DOHH2 (cell line): ENCODE measurements at regions not wholly inside any gene's neighbourhood (a gene's known extent, or its start where the extent isn't known, plus 50 kb on each side); places are given as distances from the start of the nearest gene placed in this dataset.

ENCODE experiments used
- H3F3A ChIP-seq: fragments of 200-600 bp; sonication (generic), shearing (Covaris generic); 2 replicates; pipeline ENCODE4 v1.6.0; 2016; ENCODE audit warnings: antibody characterized with exemption, mild to moderate bottlenecking; ENCODE audit not compliant: control insufficient read depth, insufficient read depth
- H3K27ac ChIP-seq: fragments of 200-600 bp; sonication (generic); 2 replicates; pipeline ENCODE4 v1.5.1; 2014; ENCODE audit warnings: low read depth, mild to moderate bottlenecking, low read length, moderate library complexity
- H3K27me3 ChIP-seq: fragments of 200-600 bp; sonication (generic); 2 replicates; pipeline ENCODE4 v1.6.1; 2014; ENCODE audit warnings: mild to moderate bottlenecking, low read length, mixed read lengths; ENCODE audit not compliant: control insufficient read depth
- H3K36me3 ChIP-seq: fragments of 200-600 bp; sonication (generic); 2 replicates; pipeline ENCODE4 v1.6.1; 2014; ENCODE audit warnings: mild to moderate bottlenecking, low read length, moderate library complexity, mixed read lengths; ENCODE audit not compliant: control insufficient read depth
- H3K4me1 ChIP-seq: fragments of 200-600 bp; sonication (generic); 2 replicates; pipeline ENCODE4 v1.6.1; 2014; ENCODE audit warnings: mild to moderate bottlenecking, low read length, mixed read lengths; ENCODE audit not compliant: control insufficient read depth
- H3K4me2 ChIP-seq: fragments of 200-600 bp; sonication (generic); 2 replicates; pipeline ENCODE4 v1.6.0; 2014; ENCODE audit warnings: mild to moderate bottlenecking, low read length, moderate library complexity
- H3K4me3 ChIP-seq: fragments of 200-600 bp; sonication (generic); 2 replicates; pipeline ENCODE4 v1.5.1; 2014; ENCODE audit warnings: mild to moderate bottlenecking, low read length, mixed read lengths
- H3K79me2 ChIP-seq: fragments of 200-600 bp; sonication (generic); 2 replicates; pipeline ENCODE4 v1.6.1; 2014; ENCODE audit warnings: mild to moderate bottlenecking, low read length, mixed read lengths; ENCODE audit not compliant: control insufficient read depth
- H3K9me2 ChIP-seq: fragments of 200-600 bp; sonication (generic); replicated peaks from 2 replicates; pipeline ENCODE4 v1.6.1; 2014; ENCODE audit warnings: mild to moderate bottlenecking, low read length, mixed read lengths; ENCODE audit not compliant: control insufficient read depth
- H3K9me3 ChIP-seq: fragments of 200-600 bp; sonication (generic); 2 replicates; pipeline ENCODE4 v1.6.1; 2014; ENCODE audit warnings: antibody characterized with exemption, low read length, mixed read lengths; ENCODE audit not compliant: control insufficient read depth, insufficient read depth
- H4K20me1 ChIP-seq: fragments of 200-600 bp; sonication (generic); 2 replicates; pipeline ENCODE4 v1.6.0; 2014; ENCODE audit warnings: low read depth, mild to moderate bottlenecking, antibody characterized with exemption, low read length, moderate library complexity; ENCODE audit not compliant: control insufficient read depth, insufficient read depth
- EZH2phosphoT487 ChIP-seq: fragments of 200-600 bp; sonication (generic); IDR thresholded peaks from 2 replicates; pipeline ENCODE4 v1.6.1; 2017; ENCODE audit warnings: borderline replicate concordance, mild to moderate bottlenecking, antibody characterized with exemption, low read length, moderate library complexity, mixed read lengths
- TF ChIP-seq, protein P1 (sequence below): fragments of 200-600 bp; sonication (generic); IDR thresholded peaks from one replicate; pipeline ENCODE4 v1.5.1; 2014; ENCODE audit warnings: antibody characterized with exemption, mild to moderate bottlenecking, low read depth, low read length; ENCODE audit not compliant: poor library complexity, severe bottlenecking

DNA sequence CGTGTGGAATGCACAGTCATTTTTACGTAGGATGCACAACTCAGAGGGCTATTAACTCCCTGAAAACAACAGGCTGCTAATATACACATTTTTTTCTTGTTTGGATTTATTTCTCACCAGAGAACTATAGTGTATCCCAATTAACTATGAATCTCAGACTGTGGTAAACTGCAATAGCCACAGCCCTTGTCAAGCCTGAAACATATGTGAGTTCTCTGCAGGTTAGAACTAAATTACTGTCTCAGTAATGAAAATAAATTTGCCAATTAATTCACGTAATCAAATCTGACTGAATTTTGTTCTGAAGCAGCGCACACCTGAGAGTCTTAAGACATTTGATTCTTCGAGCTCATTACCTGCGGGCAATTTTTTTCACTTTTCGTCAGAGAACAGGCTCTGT lies 318.6 kb downstream of the PMP22 start:
- no peaks in the 10 kb centered on the region for H3K4me1 ChIP-seq
- no peak overlapping the region for H3K27ac ChIP-seq
- H3K79me2 ChIP-seq, result no peaks in the 10 kb centered on the region
- H3K36me3 ChIP-seq, result no peaks in the 10 kb centered on the region
- H3K27me3 ChIP-seq, result no peaks in the 10 kb centered on the region
- no peaks in the 10 kb centered on the region for H3F3A ChIP-seq
- H3K9me2 ChIP-seq, result no peaks in the 10 kb centered on the region
- no peak overlapping the region for H3K4me2 ChIP-seq
- no peak overlapping the region for H3K4me3 ChIP-seq
- no peaks in the 10 kb centered on the region for H4K20me1 ChIP-seq
- no peaks in the 10 kb centered on the region for H3K9me3 ChIP-seq
- TF ChIP-seq, protein P1, sequence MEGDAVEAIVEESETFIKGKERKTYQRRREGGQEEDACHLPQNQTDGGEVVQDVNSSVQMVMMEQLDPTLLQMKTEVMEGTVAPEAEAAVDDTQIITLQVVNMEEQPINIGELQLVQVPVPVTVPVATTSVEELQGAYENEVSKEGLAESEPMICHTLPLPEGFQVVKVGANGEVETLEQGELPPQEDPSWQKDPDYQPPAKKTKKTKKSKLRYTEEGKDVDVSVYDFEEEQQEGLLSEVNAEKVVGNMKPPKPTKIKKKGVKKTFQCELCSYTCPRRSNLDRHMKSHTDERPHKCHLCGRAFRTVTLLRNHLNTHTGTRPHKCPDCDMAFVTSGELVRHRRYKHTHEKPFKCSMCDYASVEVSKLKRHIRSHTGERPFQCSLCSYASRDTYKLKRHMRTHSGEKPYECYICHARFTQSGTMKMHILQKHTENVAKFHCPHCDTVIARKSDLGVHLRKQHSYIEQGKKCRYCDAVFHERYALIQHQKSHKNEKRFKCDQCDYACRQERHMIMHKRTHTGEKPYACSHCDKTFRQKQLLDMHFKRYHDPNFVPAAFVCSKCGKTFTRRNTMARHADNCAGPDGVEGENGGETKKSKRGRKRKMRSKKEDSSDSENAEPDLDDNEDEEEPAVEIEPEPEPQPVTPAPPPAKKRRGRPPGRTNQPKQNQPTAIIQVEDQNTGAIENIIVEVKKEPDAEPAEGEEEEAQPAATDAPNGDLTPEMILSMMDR, result no peak
- TF ChIP-seq EZH2phosphoT487, result no peak

- Histone ChIP-seq H3K79me2 (no peaks in the 10 kb centered on the region), H3K9me3 (no peaks in the 10 kb centered on the region), H3K27me3 (no peaks in the 10 kb centered on the region), H3K4me3 (no peak overlapping the region), H3K9me2 (no peaks in the 10 kb centered on the region), H3F3A (no peaks in the 10 kb centered on the region), H3K27ac (no peak overlapping the region), H4K20me1 (no peaks in the 10 kb centered on the region), H3K36me3 (no peaks in the 10 kb centered on the region), H3K4me1 (no peaks in the 10 kb centered on the region), H3K4me2 (no peak overlapping the region)
- TF ChIP-seq, protein P1, result no peak
- no peak for TF ChIP-seq EZH2phosphoT487
Measured at GRCh38 chr17:14942526-14943190, 322.5 kb downstream of the PMP22 start.

- Histone ChIP-seq H3K4me1 (no peaks in the 10 kb centered on the region), H3K9me2 (no peaks in the 10 kb centered on the region), H3K4me3 (no peak overlapping the region), H3K27ac (no peak overlapping the region), H3K79me2 (no peaks in the 10 kb centered on the region), H3F3A (no peaks in the 10 kb centered on the region), H3K4me2 (no peak overlapping the region), H3K27me3 (no peaks in the 10 kb centered on the region), H3K36me3 (no peaks in the 10 kb centered on the region), H3K9me3 (no peaks in the 10 kb centered on the region), H4K20me1 (no peaks in the 10 kb centered on the region)
- TF ChIP-seq, protein P1, result no peak
- no peak for TF ChIP-seq EZH2phosphoT487
Measured at GRCh38 chr17:14940938-14941265, 324.2 kb downstream of the PMP22 start.
